ENCODE measurements at regions not wholly inside any gene's neighbourhood (a gene's known extent, or its start where the extent isn't known, plus 50 kb on each side); places are given as distances from the start of the nearest gene placed in this dataset.

DNA sequence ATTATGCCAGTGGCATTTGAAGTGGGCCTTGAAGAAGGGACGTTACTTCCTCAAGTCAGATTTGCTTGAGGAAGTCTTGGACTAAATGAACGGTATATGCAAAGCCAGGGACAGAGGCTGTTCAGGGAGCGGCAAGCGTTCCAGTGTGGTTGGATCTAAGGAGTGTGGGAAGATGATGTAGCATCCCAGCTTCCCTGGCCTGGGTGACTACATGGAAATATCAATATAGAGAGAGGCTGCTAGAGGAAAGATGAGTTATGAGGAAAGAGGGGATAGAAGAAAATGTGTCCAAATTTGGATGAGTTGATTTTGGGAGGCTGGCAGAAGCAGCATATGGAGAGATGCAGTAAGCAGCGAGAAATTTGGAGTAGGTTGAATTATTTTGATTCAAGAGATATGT is 432.5 kb upstream of the TENM3 start:
- TF ChIP-seq, protein P1, sequence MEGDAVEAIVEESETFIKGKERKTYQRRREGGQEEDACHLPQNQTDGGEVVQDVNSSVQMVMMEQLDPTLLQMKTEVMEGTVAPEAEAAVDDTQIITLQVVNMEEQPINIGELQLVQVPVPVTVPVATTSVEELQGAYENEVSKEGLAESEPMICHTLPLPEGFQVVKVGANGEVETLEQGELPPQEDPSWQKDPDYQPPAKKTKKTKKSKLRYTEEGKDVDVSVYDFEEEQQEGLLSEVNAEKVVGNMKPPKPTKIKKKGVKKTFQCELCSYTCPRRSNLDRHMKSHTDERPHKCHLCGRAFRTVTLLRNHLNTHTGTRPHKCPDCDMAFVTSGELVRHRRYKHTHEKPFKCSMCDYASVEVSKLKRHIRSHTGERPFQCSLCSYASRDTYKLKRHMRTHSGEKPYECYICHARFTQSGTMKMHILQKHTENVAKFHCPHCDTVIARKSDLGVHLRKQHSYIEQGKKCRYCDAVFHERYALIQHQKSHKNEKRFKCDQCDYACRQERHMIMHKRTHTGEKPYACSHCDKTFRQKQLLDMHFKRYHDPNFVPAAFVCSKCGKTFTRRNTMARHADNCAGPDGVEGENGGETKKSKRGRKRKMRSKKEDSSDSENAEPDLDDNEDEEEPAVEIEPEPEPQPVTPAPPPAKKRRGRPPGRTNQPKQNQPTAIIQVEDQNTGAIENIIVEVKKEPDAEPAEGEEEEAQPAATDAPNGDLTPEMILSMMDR (IDR thresholded peaks at IDR 0.05; ENCODE audit: low read length) = no peak
- TF ChIP-seq EZH2phosphoT487 (IDR thresholded peaks at IDR 0.05; ENCODE audit: low read length) = no peak
- TF ChIP-seq EZH2 (optimal IDR thresholded peaks at IDR 0.05; ENCODE audit: low read depth, low read length) = no peak

All from MM.1S (cell line).